Peyer's patch (tissue), 4 donors: ENCODE measurements at regions not wholly inside any gene's neighbourhood (a gene's known extent, or its start where the extent isn't known, plus 50 kb on each side); places are given as distances from the start of the nearest gene placed in this dataset.

Experiments used
- POLR2A ChIP-seq, 2 donors: fragments of 450-650 bp; IDR thresholded peaks; one replicate each; pipeline ENCODE4 v1.5.1; 2017; ENCODE audit warnings: antibody characterized with exemption in 2 of 2, mild to moderate bottlenecking in 2 of 2, moderate library complexity in 2 of 2
- TF ChIP-seq, protein P1 (sequence below), 6 experiments: fragments of 450-650 bp in 4 of 6; fragments of 200-600 bp in 2 of 6; sonication (generic) in 1 of 6; IDR thresholded peaks; one replicate each; pipeline ENCODE4 v1.5.1; 2017 to 2019; ENCODE audit warnings: antibody characterized with exemption in 6 of 6, mild to moderate bottlenecking in 3 of 6, moderate library complexity in 1 of 6

DNA sequence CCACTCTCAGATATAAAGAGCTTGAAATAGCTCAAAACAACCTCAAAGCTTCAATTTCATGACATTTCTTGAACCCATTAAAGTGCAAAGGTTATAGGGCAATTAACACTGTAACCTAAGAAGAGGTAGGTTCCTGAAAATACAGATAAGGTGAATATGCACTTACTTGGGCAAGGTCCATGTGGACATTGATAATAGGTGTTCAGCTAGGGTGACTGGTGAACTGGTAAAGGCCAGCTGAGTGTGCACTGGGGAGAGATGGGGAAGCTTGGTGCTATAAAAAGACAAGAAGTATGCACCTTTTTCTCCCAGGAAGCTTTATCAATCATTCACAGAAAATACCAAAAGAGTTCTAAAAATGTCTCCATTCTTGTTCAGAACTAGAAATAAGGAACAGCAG is 418.6 kb downstream of the SLC16A7 start:
- TF ChIP-seq, protein P1, sequence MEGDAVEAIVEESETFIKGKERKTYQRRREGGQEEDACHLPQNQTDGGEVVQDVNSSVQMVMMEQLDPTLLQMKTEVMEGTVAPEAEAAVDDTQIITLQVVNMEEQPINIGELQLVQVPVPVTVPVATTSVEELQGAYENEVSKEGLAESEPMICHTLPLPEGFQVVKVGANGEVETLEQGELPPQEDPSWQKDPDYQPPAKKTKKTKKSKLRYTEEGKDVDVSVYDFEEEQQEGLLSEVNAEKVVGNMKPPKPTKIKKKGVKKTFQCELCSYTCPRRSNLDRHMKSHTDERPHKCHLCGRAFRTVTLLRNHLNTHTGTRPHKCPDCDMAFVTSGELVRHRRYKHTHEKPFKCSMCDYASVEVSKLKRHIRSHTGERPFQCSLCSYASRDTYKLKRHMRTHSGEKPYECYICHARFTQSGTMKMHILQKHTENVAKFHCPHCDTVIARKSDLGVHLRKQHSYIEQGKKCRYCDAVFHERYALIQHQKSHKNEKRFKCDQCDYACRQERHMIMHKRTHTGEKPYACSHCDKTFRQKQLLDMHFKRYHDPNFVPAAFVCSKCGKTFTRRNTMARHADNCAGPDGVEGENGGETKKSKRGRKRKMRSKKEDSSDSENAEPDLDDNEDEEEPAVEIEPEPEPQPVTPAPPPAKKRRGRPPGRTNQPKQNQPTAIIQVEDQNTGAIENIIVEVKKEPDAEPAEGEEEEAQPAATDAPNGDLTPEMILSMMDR (IDR thresholded peaks at IDR 0.05), result no peak
- TF ChIP-seq POLR2A (IDR thresholded peaks at IDR 0.05), result no peak
